Prostate gland (tissue), 2 donors: ENCODE measurements at regions not wholly inside any gene's neighbourhood (a gene's known extent, or its start where the extent isn't known, plus 50 kb on each side); places are given as distances from the start of the nearest gene placed in this dataset.

Experiments used
- DNase-seq: peaks from one replicate; pipeline ENCODE4 v3.0.0-alpha.2; 2019; ENCODE audit warnings: low spot score
- H3K27ac ChIP-seq, 2 donors: fragments of 200-600 bp; sonication (generic); 2 replicates each; pipeline ENCODE4 v1.5.1; 2017 to 2019
- H3K27me3 ChIP-seq: fragments of 200-600 bp; sonication (generic); replicated peaks from 2 replicates; pipeline ENCODE4 v1.5.1; 2019; ENCODE audit not compliant: insufficient read depth
- H3K36me3 ChIP-seq, 2 donors: fragments of 200-600 bp; sonication (generic); 1 replicate in 1 of 2; 2 replicates in 1 of 2; pipeline versions ENCODE4 v1.5.1 to v1.8.1; 2017 to 2019
- H3K4me1 ChIP-seq: fragments of 200-600 bp; sonication (generic); replicated peaks from 2 replicates; pipeline ENCODE4 v1.5.1; 2019
- H3K4me3 ChIP-seq, 2 donors: fragments of 200-600 bp; sonication (generic); 2 replicates each; pipeline ENCODE4 v1.5.1; 2017 to 2019
- H3K9me3 ChIP-seq: fragments of 200-600 bp; sonication (generic); 2 replicates; pipeline ENCODE4 v1.5.1; 2017
- CTCF ChIP-seq, 4 experiments: fragments of 200-600 bp in 2 of 4; fragments of 450-650 bp in 2 of 4; sonication (generic) in 2 of 4; IDR thresholded peaks; 1 replicate in 3 of 4; 2 replicates in 1 of 4; pipeline ENCODE4 v1.5.1; 2016 to 2019; ENCODE audit warnings: antibody characterized with exemption in 4 of 4, mild to moderate bottlenecking in 2 of 4, moderate library complexity in 2 of 4
- POLR2A ChIP-seq: fragments of 450-650 bp; IDR thresholded peaks from one replicate; pipeline ENCODE4 v1.6.1; 2016; ENCODE audit warnings: antibody characterized with exemption, mild to moderate bottlenecking
- POLR2AphosphoS5 ChIP-seq: sonication (generic); formaldehyde crosslinking; IDR thresholded peaks from one replicate; pipeline ENCODE4 v1.6.1; 2017; ENCODE audit warnings: antibody characterized with exemption
- whole genome bisulfite sequencing: methylation state at CpG from one replicate; pipeline ENCODE4 v1.1.5; 2018; 5-methylcytosine and 5-hydroxymethylcytosine counted together
- intact Hi-C: fragments of 100-400 bp; cut with DNase I; formaldehyde crosslinking; loops from one replicate; pipeline ENCODE4 v1.14.2; 2022

GRCh38 chr13:97582170-97582569 lies 148.2 kb downstream of the RAP2A start:
- no peak for DNase-seq
- intact Hi-C loops: no loop called here
- no peak overlapping the region for H3K4me3 ChIP-seq
- H3K4me1 ChIP-seq: no peaks in the 10 kb centered on the region
- TF ChIP-seq POLR2AphosphoS5: no peak
- TF ChIP-seq CTCF (IDR thresholded peaks at IDR 0.05): no peak
- TF ChIP-seq POLR2A: no peak
- H3K36me3 ChIP-seq: no peaks in the 10 kb centered on the region
- H3K9me3 ChIP-seq: no peaks in the 10 kb centered on the region
- WGBS: 51% methylated on average over 5 of the region's 5 CpGs
- H3K27me3 ChIP-seq: no peaks in the 10 kb centered on the region
- H3K27ac ChIP-seq: no peak overlapping the region

GRCh38 chr13:97583907-97584497 lies 150.0 kb downstream of the RAP2A start:
- no peaks in the 10 kb centered on the region for H3K36me3 ChIP-seq
- DNase-seq: no peak
- intact Hi-C loops: no loop called here
- TF ChIP-seq POLR2AphosphoS5 (no peak), CTCF (IDR thresholded peaks at IDR 0.05) (no peak), POLR2A (no peak)
- no peaks in the 10 kb centered on the region for H3K9me3 ChIP-seq
- H3K27ac ChIP-seq: no peak overlapping the region
- H3K4me3 ChIP-seq: no peak overlapping the region
- WGBS: 87% methylated on average over 3 of the region's 3 CpGs
- no peaks in the 10 kb centered on the region for H3K27me3 ChIP-seq
- H3K4me1 ChIP-seq: no peaks in the 10 kb centered on the region

- intact Hi-C loops: no loop called here
- WGBS: 62% methylated on average over 1 of the region's 1 CpG
- TF ChIP-seq POLR2A (no peak), POLR2AphosphoS5 (no peak), CTCF (IDR thresholded peaks at IDR 0.05) (no peak)
Measured at GRCh38 chr13:97586941-97587340, 153.0 kb downstream of the RAP2A start.

GRCh38 chr13:97588993-97589392 lies 155.0 kb downstream of the RAP2A start:
- H3K27ac ChIP-seq: no peak overlapping the region
- no peak for TF ChIP-seq POLR2A
- no peaks in the 10 kb centered on the region for H3K36me3 ChIP-seq
- no peak overlapping the region for H3K4me3 ChIP-seq
- H3K9me3 ChIP-seq: no peaks in the 10 kb centered on the region
- intact Hi-C loops: no loop called here
- no peaks in the 10 kb centered on the region for H3K27me3 ChIP-seq
- no peak for DNase-seq
- WGBS: 85% methylated on average over 1 of the region's 1 CpG
- no peaks in the 10 kb centered on the region for H3K4me1 ChIP-seq

More at GRCh38 chr13:97586941-97587340, 153.0 kb downstream of the RAP2A start:
- Histone ChIP-seq H3K36me3 (no peaks in the 10 kb centered on the region), H3K4me3 (no peak overlapping the region), H3K9me3 (no peaks in the 10 kb centered on the region), H3K27me3 (no peaks in the 10 kb centered on the region), H3K4me1 (no peaks in the 10 kb centered on the region), H3K27ac (no peak overlapping the region)
- no peak for DNase-seq

- intact Hi-C loops: no loop called here
- Histone ChIP-seq H3K27me3 (no peaks in the 10 kb centered on the region), H3K4me3 (no peak overlapping the region), H3K4me1 (no peaks in the 10 kb centered on the region), H3K9me3 (no peaks in the 10 kb centered on the region), H3K36me3 (no peaks in the 10 kb centered on the region), H3K27ac (no peak overlapping the region)
- 55% methylated on average over 3 of the region's 3 CpGs for WGBS
- no peak for TF ChIP-seq CTCF (IDR thresholded peaks at IDR 0.05)
- no peak for TF ChIP-seq POLR2A
- TF ChIP-seq POLR2AphosphoS5: no peak
- DNase-seq: no peak
Measured at GRCh38 chr13:97600458-97601075, 166.6 kb downstream of the RAP2A start.
